A673 (cell line): ENCODE measurements at regions not wholly inside any gene's neighbourhood (a gene's known extent, or its start where the extent isn't known, plus 50 kb on each side); places are given as distances from the start of the nearest gene placed in this dataset.
"Not testable (repeated sequence)": the region's sequence is repeated elsewhere in the genome, so short reads cannot be mapped to it uniquely, and the experiment has no call there.

Source experiments
- EZH2 ChIP-seq: fragments of 200-600 bp; sonication (generic); IDR thresholded peaks from 2 replicates; pipeline ENCODE4 v1.6.1; 2017; ENCODE audit warnings: borderline replicate concordance, low read depth, mild to moderate bottlenecking, mixed read lengths, antibody characterized with exemption, low read length; ENCODE audit not compliant: poor library complexity, severe bottlenecking
- TF ChIP-seq, protein P1 (sequence below): fragments of 300-800, 200-600 bp; sonication (generic); conservative IDR thresholded peaks from 2 replicates; pipeline ENCODE4 v1.5.1; 2017; ENCODE audit warnings: low read depth, mild to moderate bottlenecking, antibody characterized with exemption, low read length, moderate library complexity, mixed read lengths

DNA sequence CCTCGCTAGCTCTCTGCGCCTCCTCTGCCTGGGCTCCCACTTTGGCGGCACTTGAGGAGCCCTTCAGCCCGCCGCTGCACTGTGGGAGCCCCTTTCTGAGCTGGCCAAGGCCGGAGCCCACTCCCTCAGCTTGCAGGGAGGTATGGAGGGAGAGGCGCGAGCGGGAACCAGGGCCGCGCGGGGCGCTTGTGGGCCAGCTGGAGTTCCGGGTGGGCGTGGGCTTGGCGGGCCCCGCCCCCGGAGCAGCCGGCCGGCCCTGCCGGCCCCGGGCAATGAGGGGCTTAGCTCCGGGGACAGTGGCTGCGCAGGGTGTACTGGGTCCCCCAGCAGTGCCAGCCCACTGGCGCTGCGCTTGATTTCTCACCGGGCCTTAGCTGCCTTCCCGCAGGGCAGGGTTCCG, 203.3 kb upstream of the GRM3 start:
- TF ChIP-seq, protein P1, sequence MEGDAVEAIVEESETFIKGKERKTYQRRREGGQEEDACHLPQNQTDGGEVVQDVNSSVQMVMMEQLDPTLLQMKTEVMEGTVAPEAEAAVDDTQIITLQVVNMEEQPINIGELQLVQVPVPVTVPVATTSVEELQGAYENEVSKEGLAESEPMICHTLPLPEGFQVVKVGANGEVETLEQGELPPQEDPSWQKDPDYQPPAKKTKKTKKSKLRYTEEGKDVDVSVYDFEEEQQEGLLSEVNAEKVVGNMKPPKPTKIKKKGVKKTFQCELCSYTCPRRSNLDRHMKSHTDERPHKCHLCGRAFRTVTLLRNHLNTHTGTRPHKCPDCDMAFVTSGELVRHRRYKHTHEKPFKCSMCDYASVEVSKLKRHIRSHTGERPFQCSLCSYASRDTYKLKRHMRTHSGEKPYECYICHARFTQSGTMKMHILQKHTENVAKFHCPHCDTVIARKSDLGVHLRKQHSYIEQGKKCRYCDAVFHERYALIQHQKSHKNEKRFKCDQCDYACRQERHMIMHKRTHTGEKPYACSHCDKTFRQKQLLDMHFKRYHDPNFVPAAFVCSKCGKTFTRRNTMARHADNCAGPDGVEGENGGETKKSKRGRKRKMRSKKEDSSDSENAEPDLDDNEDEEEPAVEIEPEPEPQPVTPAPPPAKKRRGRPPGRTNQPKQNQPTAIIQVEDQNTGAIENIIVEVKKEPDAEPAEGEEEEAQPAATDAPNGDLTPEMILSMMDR = not testable (repeated sequence)
- TF ChIP-seq EZH2 = not testable (repeated sequence)
